Esophagus (tissue), 2 donors: ENCODE measurements at regions not wholly inside any gene's neighbourhood (a gene's known extent, or its start where the extent isn't known, plus 50 kb on each side); places are given as distances from the start of the nearest gene placed in this dataset.

Source experiments
- H3K27ac ChIP-seq, 2 donors: one replicate each; pipeline ENCODE4 v1.5.1; 2013; ENCODE audit warnings: low read depth in 2 of 2, mild to moderate bottlenecking in 2 of 2, inconsistent platforms in 1 of 2, low read length in 1 of 2, moderate library complexity in 1 of 2
- H3K27me3 ChIP-seq, 2 donors: one replicate each; pipeline ENCODE4 v1.6.1; 2013; ENCODE audit warnings: low read length in 2 of 2, control low read depth in 1 of 2, mild to moderate bottlenecking in 1 of 2; ENCODE audit not compliant: insufficient read depth in 2 of 2, control insufficient read depth in 1 of 2
- H3K36me3 ChIP-seq, 2 donors: one replicate each; pipeline ENCODE4 v1.6.1; 2013; ENCODE audit warnings: low read length in 1 of 2; ENCODE audit not compliant: control insufficient read depth in 2 of 2, insufficient read depth in 2 of 2
- H3K4me1 ChIP-seq, 2 donors: one replicate each; pipeline ENCODE4 v1.6.1; 2013; ENCODE audit warnings: low read length in 1 of 2; ENCODE audit not compliant: control insufficient read depth in 2 of 2, insufficient read depth in 2 of 2
- H3K4me3 ChIP-seq, 2 donors: one replicate each; pipeline ENCODE4 v1.5.1; 2013; ENCODE audit warnings: low read length in 2 of 2, mild to moderate bottlenecking in 2 of 2, low read depth in 1 of 2, moderate library complexity in 1 of 2
- H3K9me3 ChIP-seq, 2 donors: one replicate each; pipeline ENCODE4 v1.6.1; 2013; ENCODE audit warnings: mild to moderate bottlenecking in 2 of 2, low read depth in 1 of 2, low read length in 1 of 2, moderate library complexity in 1 of 2; ENCODE audit not compliant: control insufficient read depth in 2 of 2, insufficient read depth in 1 of 2
- WGBS, 2 donors: extraction: QIAGEN DNeasy Blood & Tissue Kit; methylation state at CpG; one replicate each; pipeline ENCODE4 v1.1.7; 2013; 5-methylcytosine and 5-hydroxymethylcytosine counted together
- donor health status: healthy with polysubstance abuse.
- donor health status: Bipolar disorder and iron deficiency.

- 80 to 81% methylated on average over 2 of the region's 2 CpGs for WGBS, 2 donors
- H3K4me1 ChIP-seq, result no peaks in the 10 kb centered on the region
- H3K9me3 ChIP-seq, result peaks cover 4 to 6% of the 10 kb centered on the region in 2 donors
- no peak overlapping the region for H3K27ac ChIP-seq
- no peaks in the 10 kb centered on the region for H3K36me3 ChIP-seq
- H3K4me3 ChIP-seq, result no peak overlapping the region
- no peaks in the 10 kb centered on the region for H3K27me3 ChIP-seq
These were observed 134.6 kb downstream of the TNFSF18 start for GRCh38 chr1:172916116-172916515.

GRCh38 chr1:172917972-172918371, 132.8 kb downstream of the TNFSF18 start:
- no peak overlapping the region for H3K27ac ChIP-seq
- no peaks in the 10 kb centered on the region for H3K27me3 ChIP-seq
- no peaks in the 10 kb centered on the region for H3K36me3 ChIP-seq
- peaks cover 0 to under 1% of the 10 kb centered on the region in 2 donors for H3K9me3 ChIP-seq
- WGBS, 2 donors, result 22 to 66% methylated on average over 2 of the region's 2 CpGs
- no peaks in the 10 kb centered on the region for H3K4me1 ChIP-seq
- H3K4me3 ChIP-seq, result no peak overlapping the region

DNA sequence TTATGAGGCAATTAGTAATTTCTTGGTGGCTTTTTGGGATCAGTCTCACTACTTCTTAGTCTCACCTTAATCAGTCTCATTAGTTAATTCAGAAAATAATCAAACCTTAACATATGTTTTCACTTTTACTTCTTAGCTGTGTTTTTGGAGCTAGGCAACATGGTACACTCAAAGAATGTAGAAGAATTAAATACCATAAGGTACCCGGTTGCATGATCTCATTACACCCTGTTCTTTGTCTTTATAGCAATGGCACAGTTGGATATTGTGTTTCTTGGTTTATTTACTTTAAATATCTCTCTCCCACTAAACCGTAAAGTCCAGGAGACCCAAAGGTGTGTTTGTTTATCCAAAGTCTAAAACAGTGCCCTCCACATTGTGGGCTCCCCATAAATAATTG, 132.3 kb downstream of the TNFSF18 start:
- WGBS, 2 donors, result 78 to 81% methylated on average over 2 of the region's 2 CpGs
- no peaks in the 10 kb centered on the region for H3K4me1 ChIP-seq
- no peak overlapping the region for H3K4me3 ChIP-seq
- no peaks in the 10 kb centered on the region for H3K36me3 ChIP-seq
- no peaks in the 10 kb centered on the region for H3K9me3 ChIP-seq
- H3K27ac ChIP-seq, result no peak overlapping the region
- H3K27me3 ChIP-seq, result no peaks in the 10 kb centered on the region

- WGBS, 2 donors, result 65 to 83% methylated on average over 2 of the region's 2 CpGs
- Histone ChIP-seq H3K27me3 (no peaks in the 10 kb centered on the region), H3K27ac (no peak overlapping the region), H3K9me3 (no peaks in the 10 kb centered on the region), H3K4me3 (no peak overlapping the region), H3K4me1 (no peaks in the 10 kb centered on the region), H3K36me3 (no peaks in the 10 kb centered on the region)
These were observed 124.7 kb downstream of the TNFSF18 start for GRCh38 chr1:172926070-172926469.

- H3K27me3 ChIP-seq, result no peaks in the 10 kb centered on the region
- H3K27ac ChIP-seq, result no peak overlapping the region
- no peaks in the 10 kb centered on the region for H3K4me1 ChIP-seq
- WGBS, 2 donors, result 42 to 57% methylated on average over 2 of the region's 2 CpGs
- H3K9me3 ChIP-seq, result no peaks in the 10 kb centered on the region
- no peaks in the 10 kb centered on the region for H3K36me3 ChIP-seq
- no peak overlapping the region for H3K4me3 ChIP-seq
These were observed 122.3 kb downstream of the TNFSF18 start for GRCh38 chr1:172928412-172928811.

DNA sequence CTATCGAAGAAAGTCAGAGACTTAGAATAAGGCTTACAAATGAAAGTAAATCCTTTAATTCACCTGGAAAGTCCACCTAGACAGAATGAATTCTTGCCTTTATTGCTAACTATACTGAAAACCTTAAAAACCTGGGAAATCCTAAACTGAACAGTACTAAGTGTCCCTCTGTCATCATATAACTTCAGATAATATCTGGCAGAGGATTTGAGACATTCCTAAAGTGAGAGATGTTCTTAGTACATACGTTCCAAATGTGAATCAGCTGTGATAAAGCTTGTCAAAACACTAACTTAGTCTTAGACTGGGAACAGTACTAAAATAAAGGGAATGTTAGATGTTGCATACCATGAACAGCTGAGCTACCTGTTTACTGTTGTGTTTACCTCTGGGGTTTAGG, 121.7 kb downstream of the TNFSF18 start:
- H3K27me3 ChIP-seq, result no peaks in the 10 kb centered on the region
- no peaks in the 10 kb centered on the region for H3K9me3 ChIP-seq
- H3K4me3 ChIP-seq, result no peak overlapping the region
- H3K4me1 ChIP-seq, result no peaks in the 10 kb centered on the region
- no peak overlapping the region for H3K27ac ChIP-seq
- no peaks in the 10 kb centered on the region for H3K36me3 ChIP-seq
- 34 to 64% methylated on average over 2 of the region's 2 CpGs for WGBS, 2 donors

- no peaks in the 10 kb centered on the region for H3K27me3 ChIP-seq
- no peaks in the 10 kb centered on the region for H3K36me3 ChIP-seq
- no peaks in the 10 kb centered on the region for H3K4me1 ChIP-seq
- no peak overlapping the region for H3K4me3 ChIP-seq
- no peaks in the 10 kb centered on the region for H3K9me3 ChIP-seq
- 31 to 36% methylated on average over 2 of the region's 2 CpGs for whole genome bisulfite sequencing, 2 donors
- no peak overlapping the region for H3K27ac ChIP-seq
These were observed 120.6 kb downstream of the TNFSF18 start for GRCh38 chr1:172930142-172930541.

DNA sequence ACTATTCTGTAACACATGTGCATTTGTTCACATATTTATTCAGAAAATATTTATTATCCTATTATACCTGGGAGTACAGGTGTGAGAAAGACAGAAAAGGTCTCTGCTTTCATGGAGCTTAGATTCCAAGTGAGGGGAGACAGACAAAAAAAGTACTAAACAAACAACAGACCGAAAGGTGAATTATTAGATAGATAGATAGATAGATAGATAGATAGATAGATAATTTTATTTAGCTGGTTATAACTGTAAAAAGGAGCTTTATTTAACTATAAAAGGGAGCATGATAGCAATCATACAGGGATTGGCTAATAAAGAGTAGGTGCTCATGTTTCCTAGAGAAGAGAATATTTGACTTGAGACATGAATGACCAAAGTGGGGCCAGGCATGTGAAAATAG, 119.4 kb downstream of the TNFSF18 start:
- H3K9me3 ChIP-seq, result no peaks in the 10 kb centered on the region
- H3K4me1 ChIP-seq, result no peaks in the 10 kb centered on the region
- H3K4me3 ChIP-seq, result no peak overlapping the region
- H3K36me3 ChIP-seq, result no peaks in the 10 kb centered on the region
- no peaks in the 10 kb centered on the region for H3K27me3 ChIP-seq
- WGBS, 2 donors, result 96 to 100% methylated on average over 1 of the region's 1 CpG
- H3K27ac ChIP-seq, result no peak overlapping the region

GRCh38 chr1:172931761-172932160, 119.0 kb downstream of the TNFSF18 start:
- no peaks in the 10 kb centered on the region for H3K9me3 ChIP-seq
- WGBS, 2 donors, result 82 to 91% methylated on average over 4 of the region's 4 CpGs
- H3K36me3 ChIP-seq, result no peaks in the 10 kb centered on the region
- H3K27me3 ChIP-seq, result no peaks in the 10 kb centered on the region
- no peak overlapping the region for H3K27ac ChIP-seq
- no peaks in the 10 kb centered on the region for H3K4me1 ChIP-seq
- H3K4me3 ChIP-seq, result no peak overlapping the region

- 67% methylated on average over 1 of the region's 1 CpG for WGBS, 2 donors
- Histone ChIP-seq H3K4me1 (no peaks in the 10 kb centered on the region), H3K4me3 (no peak overlapping the region), H3K27ac (peak overlapping the region in 1 of 2 donors; percentile 8), H3K27me3 (no peaks in the 10 kb centered on the region), H3K36me3 (no peaks in the 10 kb centered on the region), H3K9me3 (no peaks in the 10 kb centered on the region)
These were observed 117.8 kb downstream of the TNFSF18 start for GRCh38 chr1:172932981-172933380.
